Muscle layer of duodenum (tissue), 2 donors: ENCODE measurements at regions not wholly inside any gene's neighbourhood (a gene's known extent, or its start where the extent isn't known, plus 50 kb on each side); places are given as distances from the start of the nearest gene placed in this dataset.

Experiments
- H3K27ac ChIP-seq: one replicate; pipeline ENCODE4 v1.7.0; 2013; ENCODE audit warnings: mild to moderate bottlenecking, low read length
- H3K27me3 ChIP-seq: one replicate; pipeline ENCODE4 v1.7.0; 2013; ENCODE audit warnings: low read depth, mild to moderate bottlenecking, control low read depth, low read length
- H3K36me3 ChIP-seq, 2 donors: one replicate each; pipeline ENCODE4 v1.7.0; 2013; ENCODE audit warnings: low read length in 2 of 2, control low read depth in 1 of 2, mild to moderate bottlenecking in 1 of 2; ENCODE audit not compliant: insufficient read depth in 2 of 2, control insufficient read depth in 1 of 2
- H3K4me1 ChIP-seq, 2 donors: one replicate each; pipeline ENCODE4 v1.7.0; 2013; ENCODE audit warnings: low read length in 2 of 2, mild to moderate bottlenecking in 2 of 2, control low read depth in 1 of 2, moderate library complexity in 1 of 2; ENCODE audit not compliant: insufficient read depth in 2 of 2, control insufficient read depth in 1 of 2
- H3K4me3 ChIP-seq, 2 donors: one replicate each; pipeline ENCODE4 v1.7.0; 2013; ENCODE audit warnings: low read length in 2 of 2, low read depth in 1 of 2, mild to moderate bottlenecking in 1 of 2
- H3K9me3 ChIP-seq, 2 donors: one replicate each; pipeline ENCODE4 v1.7.0; 2013; ENCODE audit warnings: low read length in 2 of 2, control low read depth in 1 of 2, mild to moderate bottlenecking in 1 of 2; ENCODE audit not compliant: control insufficient read depth in 1 of 2
- donor health status: healthy.

GRCh38 chr5:3957658-3958057, 362.0 kb downstream of the IRX1 start:
- Histone ChIP-seq H3K27me3 (no peaks in the 10 kb centered on the region), H3K9me3 (peaks cover 0 to 6% of the 10 kb centered on the region in 2 donors), H3K27ac (no peak overlapping the region), H3K4me1 (no peaks in the 10 kb centered on the region), H3K36me3 (no peaks in the 10 kb centered on the region), H3K4me3 (no peak overlapping the region)

GRCh38 chr5:3958389-3958788, 362.8 kb downstream of the IRX1 start:
- Histone ChIP-seq H3K36me3 (no peaks in the 10 kb centered on the region), H3K4me3 (no peak overlapping the region), H3K9me3 (peaks cover 0 to 6% of the 10 kb centered on the region in 2 donors), H3K27me3 (no peaks in the 10 kb centered on the region), H3K27ac (no peak overlapping the region), H3K4me1 (no peaks in the 10 kb centered on the region)

GRCh38 chr5:3962113-3962512, 366.5 kb downstream of the IRX1 start:
- Histone ChIP-seq H3K27ac (no peak overlapping the region), H3K4me3 (no peak overlapping the region), H3K36me3 (no peaks in the 10 kb centered on the region), H3K9me3 (peaks cover 0 to 8% of the 10 kb centered on the region in 2 donors), H3K27me3 (no peaks in the 10 kb centered on the region), H3K4me1 (no peaks in the 10 kb centered on the region)

GRCh38 chr5:3963652-3964051, 368.0 kb downstream of the IRX1 start:
- H3K9me3 ChIP-seq = peaks cover 0 to 14% of the 10 kb centered on the region in 2 donors
- H3K27ac ChIP-seq = no peak overlapping the region
- H3K36me3 ChIP-seq = no peaks in the 10 kb centered on the region
- no peak overlapping the region for H3K4me3 ChIP-seq
- no peaks in the 10 kb centered on the region for H3K4me1 ChIP-seq
- H3K27me3 ChIP-seq = no peaks in the 10 kb centered on the region

- Histone ChIP-seq H3K27ac (no peak overlapping the region), H3K4me3 (no peak overlapping the region), H3K36me3 (no peaks in the 10 kb centered on the region), H3K4me1 (no peaks in the 10 kb centered on the region), H3K27me3 (no peaks in the 10 kb centered on the region), H3K9me3 (peaks cover 0 to 4% of the 10 kb centered on the region in 2 donors)
Observed at GRCh38 chr5:3980156-3980555, 384.5 kb downstream of the IRX1 start.

- Histone ChIP-seq H3K9me3 (peaks cover 0 to 5% of the 10 kb centered on the region in 2 donors), H3K4me1 (no peaks in the 10 kb centered on the region), H3K27ac (no peak overlapping the region), H3K27me3 (no peaks in the 10 kb centered on the region), H3K4me3 (no peak overlapping the region), H3K36me3 (no peaks in the 10 kb centered on the region)
Observed at GRCh38 chr5:3987867-3988266, 392.2 kb downstream of the IRX1 start.

GRCh38 chr5:3993856-3994473, 398.3 kb downstream of the IRX1 start:
- H3K9me3 ChIP-seq = peaks cover 0 to 5% of the 10 kb centered on the region in 2 donors
- no peaks in the 10 kb centered on the region for H3K36me3 ChIP-seq
- no peaks in the 10 kb centered on the region for H3K4me1 ChIP-seq
- H3K4me3 ChIP-seq = no peak overlapping the region
- no peaks in the 10 kb centered on the region for H3K27me3 ChIP-seq
- H3K27ac ChIP-seq = no peak overlapping the region

- no peaks in the 10 kb centered on the region for H3K36me3 ChIP-seq
- H3K27ac ChIP-seq = no peak overlapping the region
- no peaks in the 10 kb centered on the region for H3K27me3 ChIP-seq
- H3K4me1 ChIP-seq = no peaks in the 10 kb centered on the region
- H3K4me3 ChIP-seq = no peak overlapping the region
- H3K9me3 ChIP-seq = peaks cover 0 to 5% of the 10 kb centered on the region in 2 donors
Observed at GRCh38 chr5:3994628-3995027, 399.0 kb downstream of the IRX1 start.

GRCh38 chr5:3995954-3996619, 400.5 kb downstream of the IRX1 start:
- Histone ChIP-seq H3K36me3 (no peaks in the 10 kb centered on the region), H3K9me3 (peaks cover 0 to 5% of the 10 kb centered on the region in 2 donors), H3K27me3 (no peaks in the 10 kb centered on the region), H3K4me1 (no peaks in the 10 kb centered on the region), H3K27ac (no peak overlapping the region), H3K4me3 (no peak overlapping the region)

- peaks cover 0 to under 1% of the 10 kb centered on the region in 2 donors for H3K9me3 ChIP-seq
- H3K27me3 ChIP-seq = no peaks in the 10 kb centered on the region
- H3K27ac ChIP-seq = no peak overlapping the region
- no peaks in the 10 kb centered on the region for H3K4me1 ChIP-seq
- no peak overlapping the region for H3K4me3 ChIP-seq
- no peaks in the 10 kb centered on the region for H3K36me3 ChIP-seq
Observed at GRCh38 chr5:3996707-3997336, 401.2 kb downstream of the IRX1 start.

GRCh38 chr5:3997670-3998069, 402.0 kb downstream of the IRX1 start:
- H3K27me3 ChIP-seq = no peaks in the 10 kb centered on the region
- no peaks in the 10 kb centered on the region for H3K4me1 ChIP-seq
- no peaks in the 10 kb centered on the region for H3K9me3 ChIP-seq
- H3K27ac ChIP-seq = no peak overlapping the region
- H3K4me3 ChIP-seq = no peak overlapping the region
- H3K36me3 ChIP-seq = no peaks in the 10 kb centered on the region
